HG03159 (cell line): ENCODE measurements at regions not wholly inside any gene's neighbourhood (a gene's known extent, or its start where the extent isn't known, plus 50 kb on each side); places are given as distances from the start of the nearest gene placed in this dataset.
"Not testable (repeated sequence)": the region's sequence is repeated elsewhere in the genome, so short reads cannot be mapped to it uniquely, and the experiment has no call there.

ENCODE experiments used
- ATAC-seq: cut with Tn5 transposase; IDR thresholded peaks from one replicate; pipeline ENCODE4 v1.9.1; 2021; ENCODE audit warnings: mild to moderate bottlenecking, moderate library complexity; ENCODE audit not compliant: unreplicated experiment

GRCh38 chr7:131124001-131124629 lies 203.6 kb upstream of the MKLN1 start:
- peak; percentile 88 for ATAC-seq

GRCh38 chr7:131124867-131125266 lies 202.8 kb upstream of the MKLN1 start:
- ATAC-seq = no peak

DNA sequence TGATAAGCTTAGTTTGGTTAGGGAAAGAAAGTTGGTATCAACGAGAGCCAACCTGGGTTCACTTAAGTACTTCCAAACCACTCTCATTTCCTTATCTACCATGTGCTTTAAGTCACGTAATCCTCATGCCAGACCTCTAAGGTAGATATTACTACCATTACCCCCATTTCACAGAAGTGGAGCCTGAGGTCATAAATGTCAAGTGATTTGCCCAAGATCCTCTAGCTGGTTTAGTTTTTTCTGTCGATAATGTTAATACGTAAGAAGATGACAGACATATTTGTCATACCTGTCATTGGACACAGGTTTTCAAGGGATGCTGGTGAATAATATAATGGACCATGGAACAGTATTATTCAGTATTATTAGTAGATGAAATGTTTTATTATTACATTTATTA lies 197.4 kb upstream of the MKLN1 start:
- ATAC-seq = no peak

GRCh38 chr7:131131012-131131745 lies 196.5 kb upstream of the MKLN1 start:
- ATAC-seq = no peak

DNA sequence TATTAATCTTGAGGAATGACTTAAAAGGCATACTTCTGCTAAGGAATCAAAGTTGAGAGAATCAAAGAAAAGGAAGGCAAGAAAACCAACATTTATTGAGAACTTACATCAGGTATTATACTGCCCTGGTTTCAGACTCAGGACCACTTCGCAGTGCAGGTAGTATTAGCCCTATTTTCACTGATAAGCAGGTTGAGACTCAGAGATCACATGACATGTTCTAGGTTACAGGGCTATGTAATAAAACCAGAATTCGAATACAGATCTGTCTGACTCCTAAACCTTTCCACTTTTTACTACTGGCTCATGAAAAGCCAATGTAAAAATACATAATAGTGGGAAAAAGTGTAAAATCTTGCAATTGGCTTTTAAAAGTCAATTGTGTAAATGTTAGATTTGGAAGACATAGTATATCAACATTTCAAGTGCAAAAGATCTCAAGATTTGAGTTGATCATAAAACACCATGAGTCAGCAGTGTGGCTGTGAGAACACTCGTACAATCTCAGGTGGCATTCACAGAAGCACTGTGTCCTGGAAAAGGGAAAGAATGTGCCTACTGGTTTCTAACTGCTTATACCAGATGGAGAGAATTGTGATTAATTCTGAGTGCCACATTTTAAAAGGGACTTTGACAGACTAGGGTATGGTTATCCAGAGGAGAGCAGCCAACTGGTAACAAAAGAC lies 195.8 kb upstream of the MKLN1 start:
- ATAC-seq = no peak

DNA sequence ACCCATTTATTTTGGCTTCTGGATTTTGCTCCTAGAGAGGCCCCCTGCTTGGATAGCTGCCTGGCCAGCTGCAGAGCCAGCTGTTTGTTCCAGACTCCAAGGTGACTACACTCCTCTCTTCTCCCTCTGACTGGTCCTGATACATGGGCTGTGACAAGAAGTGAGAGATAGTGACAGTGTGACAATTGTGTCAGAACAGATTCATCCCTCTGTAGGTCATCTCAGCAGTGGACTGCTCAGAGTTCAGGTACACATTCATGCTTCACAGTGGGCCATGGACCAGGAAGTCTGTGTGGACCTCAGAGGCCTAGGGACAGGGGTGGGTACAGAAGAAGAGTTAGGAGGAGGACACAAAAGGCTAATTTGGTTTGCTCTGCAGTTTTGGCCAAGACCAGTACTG lies 188.2 kb upstream of the MKLN1 start:
- ATAC-seq = no peak

DNA sequence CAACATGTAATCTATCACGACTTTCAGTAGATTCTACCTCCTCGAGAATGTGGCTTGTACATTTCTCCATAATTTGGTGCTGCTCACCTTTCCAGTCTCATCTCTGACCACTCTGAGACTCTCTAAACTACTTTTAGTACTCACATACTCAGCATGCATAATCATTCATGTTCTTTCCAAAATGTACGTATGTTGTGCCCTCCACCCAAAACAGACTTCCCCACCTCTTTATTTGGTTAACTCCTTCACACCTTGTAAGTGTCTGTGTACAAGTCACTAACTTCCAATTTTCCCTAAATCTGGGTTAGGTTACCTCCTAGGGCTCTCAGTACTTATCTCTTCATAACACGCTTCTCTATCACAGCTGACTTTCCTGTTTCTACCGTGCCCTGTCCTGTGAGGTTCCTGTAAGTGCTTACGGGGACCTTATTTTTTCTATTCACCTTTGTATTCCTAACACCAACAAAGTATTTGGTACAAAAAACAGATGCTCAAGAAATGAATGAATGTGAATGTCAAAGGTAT lies 186.2 kb upstream of the MKLN1 start:
- ATAC-seq = no peak

- no peak for ATAC-seq
Observed at GRCh38 chr7:131143869-131144268, 183.8 kb upstream of the MKLN1 start.

DNA sequence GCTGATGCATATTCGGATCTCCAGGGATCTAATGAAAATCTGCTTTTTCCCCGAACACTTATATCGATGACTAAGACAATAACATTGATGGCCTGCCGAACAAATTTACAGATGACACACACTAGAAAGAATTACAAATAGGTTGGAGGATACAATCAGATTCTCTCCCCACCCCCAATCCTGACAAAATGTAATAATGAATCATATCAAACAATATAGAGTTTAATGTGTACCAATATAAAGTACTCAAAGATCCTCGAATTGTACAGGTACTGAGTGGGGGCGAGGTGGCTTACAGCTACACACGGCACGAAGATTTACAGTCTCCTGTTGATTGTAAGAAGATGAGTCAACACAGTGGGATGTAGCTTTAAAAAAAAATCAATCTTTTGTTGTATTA lies 182.7 kb upstream of the MKLN1 start:
- ATAC-seq = no peak

DNA sequence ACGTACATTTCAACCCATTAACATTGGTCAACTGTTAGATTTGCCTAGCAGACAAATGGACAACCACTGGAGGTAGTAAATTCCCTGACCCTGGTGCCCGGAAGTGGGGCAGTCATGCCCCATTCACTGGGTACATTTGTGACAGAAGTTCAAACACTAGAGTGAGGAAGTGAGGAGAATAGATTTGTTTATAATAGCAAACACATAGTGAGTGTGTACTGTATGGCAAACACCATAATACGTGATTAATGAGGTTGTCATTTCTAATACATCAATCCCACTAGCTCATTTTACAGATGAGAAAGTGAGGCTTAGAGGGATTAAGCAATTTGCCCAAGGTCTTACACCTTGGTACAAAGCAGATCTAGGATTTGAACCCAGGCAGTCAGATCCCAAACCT lies 181.9 kb upstream of the MKLN1 start:
- ATAC-seq = no peak

- ATAC-seq = no peak
Observed at GRCh38 chr7:131147604-131148003, 180.1 kb upstream of the MKLN1 start.

- ATAC-seq = no peak
Observed at GRCh38 chr7:131148258-131148657, 179.4 kb upstream of the MKLN1 start.

GRCh38 chr7:131148708-131149428 lies 178.8 kb upstream of the MKLN1 start:
- no peak for ATAC-seq

- no peak for ATAC-seq
Observed at GRCh38 chr7:131149429-131149773, 178.3 kb upstream of the MKLN1 start.

GRCh38 chr7:131149840-131150239 lies 177.8 kb upstream of the MKLN1 start:
- ATAC-seq = no peak

- no peak for ATAC-seq
Observed at GRCh38 chr7:131151034-131151433, 176.6 kb upstream of the MKLN1 start.

- ATAC-seq = no peak
Observed at GRCh38 chr7:131152766-131153165, 174.9 kb upstream of the MKLN1 start.

GRCh38 chr7:131154380-131154779 lies 173.3 kb upstream of the MKLN1 start:
- no peak for ATAC-seq

DNA sequence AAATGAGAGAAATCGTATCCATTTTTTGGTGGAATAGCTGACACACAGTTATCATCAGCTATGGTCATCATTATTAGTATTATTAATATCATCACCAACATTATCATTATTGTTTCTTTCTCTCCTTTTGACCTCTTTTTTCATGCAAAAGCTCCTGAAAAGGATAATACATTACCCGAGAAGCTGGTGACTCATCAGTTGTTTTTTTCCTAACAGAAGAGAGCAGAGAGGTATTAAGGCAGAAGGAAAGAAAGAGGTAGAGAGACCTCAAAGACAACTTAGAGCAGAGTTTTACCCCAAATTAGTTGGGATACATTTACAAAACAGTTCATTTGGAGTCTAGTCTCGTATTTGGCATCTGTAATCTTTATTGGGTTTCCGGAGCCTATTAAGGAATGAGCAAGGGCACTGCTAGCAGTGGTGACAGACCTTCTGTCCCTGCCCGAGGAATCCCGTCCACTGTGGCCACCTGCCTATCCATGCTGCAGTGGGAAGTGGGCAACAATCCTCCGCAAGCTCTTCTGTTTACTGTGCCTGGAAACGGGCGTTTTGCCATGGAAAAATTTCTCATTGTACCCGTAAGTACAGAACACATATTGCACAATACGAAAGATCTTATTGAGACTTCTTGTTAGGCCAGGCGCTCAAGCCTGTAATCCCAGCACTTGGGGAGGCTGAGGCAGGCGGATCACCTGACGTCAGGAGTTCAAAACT lies 170.0 kb upstream of the MKLN1 start:
- ATAC-seq = no peak

GRCh38 chr7:131158244-131158636 lies 169.4 kb upstream of the MKLN1 start:
- not testable (repeated sequence) for ATAC-seq

GRCh38 chr7:131159961-131160361 lies 167.7 kb upstream of the MKLN1 start:
- no peak for ATAC-seq
